Thoracic aorta (tissue), 2 donors: ENCODE measurements at regions not wholly inside any gene's neighbourhood (a gene's known extent, or its start where the extent isn't known, plus 50 kb on each side); places are given as distances from the start of the nearest gene placed in this dataset.

Source experiments
- ATAC-seq: fragments of 150-250 bp; one replicate; pipeline ENCODE4 v1.8.0; 2017; ENCODE audit warnings: low read depth; ENCODE audit not compliant: insufficient number of reproducible peaks, low FRiP score
- DNase-seq: peaks from one replicate; pipeline ENCODE4 v3.0.0-alpha.2; 2020; ENCODE audit warnings: low spot score
- H3K27ac ChIP-seq, 2 donors: fragments of 200-600 bp; sonication (generic); 1 replicate in 1 of 2; 2 replicates in 1 of 2; pipeline ENCODE4 v1.5.1; 2016; ENCODE audit warnings: mild to moderate bottlenecking in 2 of 2, moderate library complexity in 2 of 2
- H3K27me3 ChIP-seq: fragments of 200-600 bp; sonication (generic); replicated peaks from 2 replicates; pipeline ENCODE4 v1.6.0; 2016; ENCODE audit warnings: mild to moderate bottlenecking; ENCODE audit not compliant: insufficient read depth
- H3K36me3 ChIP-seq: fragments of 200-600 bp; sonication (generic); one replicate; pipeline ENCODE4 v1.5.1; 2016
- H3K4me1 ChIP-seq, 2 donors: fragments of 200-600 bp; sonication (generic); 1 replicate in 1 of 2; 2 replicates in 1 of 2; pipeline versions ENCODE4 v1.5.1 to v1.6.0; 2016; ENCODE audit warnings: low read depth in 2 of 2, mild to moderate bottlenecking in 1 of 2; ENCODE audit not compliant: control insufficient read depth in 1 of 2
- H3K4me3 ChIP-seq: fragments of 200-600 bp; sonication (generic); 2 replicates; pipeline ENCODE4 v1.5.1; 2016; ENCODE audit warnings: mild to moderate bottlenecking
- H3K9me3 ChIP-seq: fragments of 200-600 bp; sonication (generic); 2 replicates; pipeline ENCODE4 v1.5.1; 2016
- TF ChIP-seq, protein P1 (sequence below): fragments of 200-600 bp; sonication (generic); IDR thresholded peaks from one replicate; pipeline ENCODE4 v1.5.1; 2019; ENCODE audit warnings: antibody characterized with exemption

DNA sequence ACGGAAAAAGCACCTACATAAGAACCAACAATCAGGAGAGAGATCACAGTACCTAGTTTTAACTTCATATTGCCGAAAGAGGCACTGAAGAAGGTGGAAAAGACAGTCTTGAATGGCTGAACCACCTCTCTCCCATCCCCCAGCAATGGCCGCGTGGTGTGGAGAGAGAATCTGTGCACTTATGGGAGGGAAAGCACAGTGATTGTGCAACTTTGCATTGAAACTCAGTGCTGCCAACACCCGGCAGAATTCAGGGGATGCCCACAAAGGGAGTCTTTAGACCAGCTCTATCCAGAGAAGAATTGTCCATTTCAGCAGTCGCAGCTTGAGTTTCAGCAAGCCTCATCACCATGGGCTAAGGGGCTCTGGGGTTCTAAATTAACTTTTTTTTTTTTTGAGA lies 186.3 kb upstream of the USP25 start:
- Histone ChIP-seq H3K27me3 (no peaks in the 10 kb centered on the region), H3K9me3 (no peaks in the 10 kb centered on the region), H3K36me3 (no peaks in the 10 kb centered on the region), H3K4me3 (no peak overlapping the region), H3K4me1 (no peaks in the 10 kb centered on the region), H3K27ac (no peak overlapping the region)
- no peak for DNase-seq
- ATAC-seq: no peak
- TF ChIP-seq, protein P1, sequence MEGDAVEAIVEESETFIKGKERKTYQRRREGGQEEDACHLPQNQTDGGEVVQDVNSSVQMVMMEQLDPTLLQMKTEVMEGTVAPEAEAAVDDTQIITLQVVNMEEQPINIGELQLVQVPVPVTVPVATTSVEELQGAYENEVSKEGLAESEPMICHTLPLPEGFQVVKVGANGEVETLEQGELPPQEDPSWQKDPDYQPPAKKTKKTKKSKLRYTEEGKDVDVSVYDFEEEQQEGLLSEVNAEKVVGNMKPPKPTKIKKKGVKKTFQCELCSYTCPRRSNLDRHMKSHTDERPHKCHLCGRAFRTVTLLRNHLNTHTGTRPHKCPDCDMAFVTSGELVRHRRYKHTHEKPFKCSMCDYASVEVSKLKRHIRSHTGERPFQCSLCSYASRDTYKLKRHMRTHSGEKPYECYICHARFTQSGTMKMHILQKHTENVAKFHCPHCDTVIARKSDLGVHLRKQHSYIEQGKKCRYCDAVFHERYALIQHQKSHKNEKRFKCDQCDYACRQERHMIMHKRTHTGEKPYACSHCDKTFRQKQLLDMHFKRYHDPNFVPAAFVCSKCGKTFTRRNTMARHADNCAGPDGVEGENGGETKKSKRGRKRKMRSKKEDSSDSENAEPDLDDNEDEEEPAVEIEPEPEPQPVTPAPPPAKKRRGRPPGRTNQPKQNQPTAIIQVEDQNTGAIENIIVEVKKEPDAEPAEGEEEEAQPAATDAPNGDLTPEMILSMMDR: no peak

DNA sequence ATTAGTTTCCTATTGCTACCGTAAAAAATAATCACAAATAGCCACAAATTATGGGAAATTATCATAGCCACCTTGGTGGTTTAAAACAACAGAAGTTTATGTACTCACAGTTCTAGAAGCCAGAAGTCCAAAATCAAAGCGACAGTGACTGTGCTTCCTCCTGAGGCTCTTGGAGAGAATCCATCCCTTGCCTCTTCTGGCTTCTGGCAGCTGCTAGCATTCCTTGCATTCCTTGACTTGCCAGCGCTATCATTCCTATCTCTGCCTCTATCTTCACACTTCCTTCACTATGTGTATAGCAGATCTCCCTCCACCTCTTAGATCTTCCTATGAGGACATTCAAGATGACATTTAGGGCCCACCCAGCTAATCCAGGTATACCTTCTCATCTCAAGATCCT lies 180.1 kb upstream of the USP25 start:
- no peak for DNase-seq

DNA sequence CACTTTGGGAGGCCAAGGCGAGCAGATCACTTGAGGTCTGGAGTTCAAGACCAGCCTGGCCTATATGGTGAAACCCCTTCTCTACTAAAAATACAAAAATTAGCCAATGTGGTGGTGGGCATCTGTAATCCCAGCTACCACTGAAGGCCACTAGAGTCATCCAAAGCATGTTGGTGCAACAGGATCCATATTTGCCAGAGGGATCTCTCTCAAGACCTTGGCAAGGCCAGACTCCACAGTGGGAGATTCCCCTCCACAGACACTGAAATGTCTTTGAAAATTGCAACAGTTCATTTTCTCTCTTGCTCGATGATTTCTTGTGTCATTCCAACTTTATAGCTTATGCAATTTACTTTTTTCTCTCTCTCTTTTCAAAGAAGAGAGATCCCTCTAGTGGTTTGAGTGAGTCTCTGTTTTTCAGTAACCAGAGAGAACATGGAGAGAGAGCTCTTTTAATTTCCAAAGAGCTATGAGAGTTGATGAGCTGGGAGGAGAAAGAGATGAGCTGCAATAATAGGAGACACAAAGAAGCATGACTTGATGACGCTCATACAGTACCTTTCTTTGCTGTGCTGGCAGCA lies 176.8 kb upstream of the USP25 start:
- Histone ChIP-seq H3K27me3 (no peaks in the 10 kb centered on the region), H3K27ac (no peak overlapping the region), H3K36me3 (no peaks in the 10 kb centered on the region), H3K9me3 (no peaks in the 10 kb centered on the region), H3K4me3 (no peak overlapping the region), H3K4me1 (no peaks in the 10 kb centered on the region)
- TF ChIP-seq, protein P1: no peak
- no peak for ATAC-seq
- no peak for DNase-seq

More for the DNA sequence above, 180.1 kb upstream of the USP25 start:
- H3K4me1 ChIP-seq: no peaks in the 10 kb centered on the region
- ATAC-seq: no peak
- TF ChIP-seq, protein P1: no peak
- H3K4me3 ChIP-seq: no peak overlapping the region
- no peak overlapping the region for H3K27ac ChIP-seq
- H3K36me3 ChIP-seq: no peaks in the 10 kb centered on the region
- H3K27me3 ChIP-seq: no peaks in the 10 kb centered on the region
- H3K9me3 ChIP-seq: no peaks in the 10 kb centered on the region

DNA sequence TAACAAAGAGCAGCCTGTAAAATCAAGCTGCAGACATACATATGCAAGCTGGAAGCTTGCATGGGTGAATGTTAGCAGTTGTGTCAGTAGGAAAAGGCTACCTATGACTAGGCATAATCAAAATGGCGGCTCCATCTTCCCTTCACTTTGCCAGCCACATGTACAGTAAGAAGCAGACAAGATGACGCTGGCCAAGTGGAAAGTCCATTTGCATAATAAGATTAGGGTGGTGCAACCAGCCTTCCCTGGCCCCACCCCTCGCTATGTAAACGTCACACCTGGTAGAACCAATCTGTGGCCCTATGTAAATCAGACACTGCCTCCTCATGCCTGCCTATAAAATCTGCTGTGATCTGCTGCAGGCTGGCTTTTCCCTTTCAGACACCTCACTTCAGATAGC lies 171.9 kb upstream of the USP25 start:
- no peaks in the 10 kb centered on the region for H3K27me3 ChIP-seq
- no peak for DNase-seq
- TF ChIP-seq, protein P1: no peak
- no peaks in the 10 kb centered on the region for H3K36me3 ChIP-seq
- H3K27ac ChIP-seq: no peak overlapping the region
- ATAC-seq: no peak
- no peaks in the 10 kb centered on the region for H3K4me1 ChIP-seq
- H3K4me3 ChIP-seq: no peak overlapping the region
- no peaks in the 10 kb centered on the region for H3K9me3 ChIP-seq

DNA sequence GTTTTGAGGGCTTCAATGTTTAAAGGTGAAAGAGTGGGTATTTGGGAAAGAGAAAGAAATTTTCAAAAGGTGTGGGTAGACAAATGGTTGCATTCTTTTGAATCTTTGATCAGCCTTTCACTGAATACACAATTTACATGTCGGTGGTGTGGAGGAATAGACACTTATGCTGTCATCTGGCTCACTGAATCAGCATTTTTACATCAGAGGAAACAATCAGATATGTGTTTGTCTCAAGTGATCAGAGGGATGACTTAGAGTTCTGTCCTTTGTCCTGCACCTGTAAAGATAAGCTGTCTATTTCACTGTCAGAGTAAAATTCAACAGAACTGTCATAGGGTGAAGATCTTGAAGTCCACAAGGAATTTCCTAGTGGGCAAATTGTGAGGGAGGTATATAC lies 170.9 kb upstream of the USP25 start:
- H3K36me3 ChIP-seq: no peaks in the 10 kb centered on the region
- DNase-seq (no peak), ATAC-seq (no peak)
- no peaks in the 10 kb centered on the region for H3K4me1 ChIP-seq
- H3K4me3 ChIP-seq: no peak overlapping the region
- H3K27me3 ChIP-seq: no peaks in the 10 kb centered on the region
- no peak overlapping the region for H3K27ac ChIP-seq
- TF ChIP-seq, protein P1: no peak
- no peaks in the 10 kb centered on the region for H3K9me3 ChIP-seq
